Esophagus (tissue), 2 donors: ENCODE measurements at regions not wholly inside any gene's neighbourhood (a gene's known extent, or its start where the extent isn't known, plus 50 kb on each side); places are given as distances from the start of the nearest gene placed in this dataset.
A peak's percentile ranks its signal among the peaks of the same experiment; 100 is the strongest.
"Not testable (repeated sequence)": the region's sequence is repeated elsewhere in the genome, so short reads cannot be mapped to it uniquely, and the experiment has no call there.

Source experiments
- H3K27ac ChIP-seq, 2 donors: one replicate each; pipeline ENCODE4 v1.5.1; 2013; ENCODE audit warnings: low read depth in 2 of 2, mild to moderate bottlenecking in 2 of 2, inconsistent platforms in 1 of 2, low read length in 1 of 2, moderate library complexity in 1 of 2
- H3K27me3 ChIP-seq, 2 donors: one replicate each; pipeline ENCODE4 v1.6.1; 2013; ENCODE audit warnings: low read length in 2 of 2, control low read depth in 1 of 2, mild to moderate bottlenecking in 1 of 2; ENCODE audit not compliant: insufficient read depth in 2 of 2, control insufficient read depth in 1 of 2
- H3K36me3 ChIP-seq, 2 donors: one replicate each; pipeline ENCODE4 v1.6.1; 2013; ENCODE audit warnings: low read length in 1 of 2; ENCODE audit not compliant: control insufficient read depth in 2 of 2, insufficient read depth in 2 of 2
- H3K4me1 ChIP-seq, 2 donors: one replicate each; pipeline ENCODE4 v1.6.1; 2013; ENCODE audit warnings: low read length in 1 of 2; ENCODE audit not compliant: control insufficient read depth in 2 of 2, insufficient read depth in 2 of 2
- H3K4me3 ChIP-seq, 2 donors: one replicate each; pipeline ENCODE4 v1.5.1; 2013; ENCODE audit warnings: low read length in 2 of 2, mild to moderate bottlenecking in 2 of 2, low read depth in 1 of 2, moderate library complexity in 1 of 2
- H3K9me3 ChIP-seq, 2 donors: one replicate each; pipeline ENCODE4 v1.6.1; 2013; ENCODE audit warnings: mild to moderate bottlenecking in 2 of 2, low read depth in 1 of 2, low read length in 1 of 2, moderate library complexity in 1 of 2; ENCODE audit not compliant: control insufficient read depth in 2 of 2, insufficient read depth in 1 of 2
- WGBS, 2 donors: extraction: QIAGEN DNeasy Blood & Tissue Kit; methylation state at CpG; one replicate each; pipeline ENCODE4 v1.1.7; 2013; 5-methylcytosine and 5-hydroxymethylcytosine counted together
- donor health status: healthy with polysubstance abuse.
- donor health status: Bipolar disorder and iron deficiency.

DNA sequence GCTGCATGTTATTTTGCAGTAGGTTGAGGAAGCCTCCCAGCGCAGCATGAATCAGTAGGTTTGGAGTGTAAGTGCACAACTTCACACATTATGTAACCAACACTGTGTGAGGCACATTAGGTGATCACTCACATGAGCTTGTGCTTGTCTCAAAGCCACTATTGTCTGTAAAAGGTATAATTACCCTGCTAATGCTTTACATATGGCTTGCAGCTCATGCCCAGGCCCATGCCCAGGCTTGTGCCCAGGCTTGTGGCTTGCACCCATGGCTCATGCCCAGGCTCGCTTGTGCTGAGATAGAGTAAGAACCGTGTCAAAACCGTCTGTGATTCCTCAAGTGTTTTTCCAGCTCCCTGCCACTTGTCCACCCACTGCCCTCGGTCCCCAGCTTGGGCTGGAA, 596.3 kb downstream of the LTN1 start:
- Histone ChIP-seq H3K4me3 (no peak overlapping the region), H3K27ac (no peak overlapping the region), H3K9me3 (peaks cover 0 to 15% of the 10 kb centered on the region in 2 donors), H3K4me1 (peaks cover 3 to 6% of the 10 kb centered on the region in 2 donors), H3K27me3 (no peaks in the 10 kb centered on the region), H3K36me3 (no peaks in the 10 kb centered on the region)
- WGBS, 2 donors = 66 to 82% methylated on average over 5 of the region's 5 CpGs

DNA sequence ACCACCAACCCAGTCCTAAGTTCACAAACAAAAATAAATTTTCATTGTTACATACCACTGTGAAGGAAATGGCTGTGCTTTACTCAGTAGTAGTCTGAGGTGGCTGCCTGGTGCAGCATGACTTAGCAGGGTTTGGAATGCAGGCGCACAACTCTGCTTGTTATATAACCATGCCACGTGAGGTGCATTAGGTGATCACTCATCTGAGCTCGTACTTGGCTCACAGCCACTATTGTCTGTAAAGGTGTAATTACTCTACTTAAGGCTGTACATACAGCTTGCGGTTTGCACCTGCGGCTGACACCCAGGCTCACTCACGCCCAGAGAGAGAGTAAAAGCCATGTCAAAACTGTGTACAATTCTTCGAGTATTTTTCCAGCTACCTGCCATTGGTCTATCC, 599.4 kb downstream of the LTN1 start:
- no peaks in the 10 kb centered on the region for H3K27me3 ChIP-seq
- WGBS, 2 donors = 25 to 47% methylated on average over 7 of the region's 7 CpGs
- no peaks in the 10 kb centered on the region for H3K36me3 ChIP-seq
- no peak overlapping the region for H3K4me3 ChIP-seq
- peak overlapping the region in 1 of 2 donors; percentile 24 for H3K27ac ChIP-seq
- H3K9me3 ChIP-seq = peaks cover 0 to 15% of the 10 kb centered on the region in 2 donors
- peaks cover 3 to 6% of the 10 kb centered on the region in 2 donors for H3K4me1 ChIP-seq

GRCh38 chr21:28391938-28392849, 600.5 kb downstream of the LTN1 start:
- H3K36me3 ChIP-seq = no peaks in the 10 kb centered on the region
- no peaks in the 10 kb centered on the region for H3K27me3 ChIP-seq
- peaks cover 0 to 15% of the 10 kb centered on the region in 2 donors for H3K9me3 ChIP-seq
- H3K27ac ChIP-seq = peak overlapping the region in 1 of 2 donors; percentile 24
- WGBS, 2 donors = 58 to 60% methylated on average over 3 of the region's 3 CpGs
- no peak overlapping the region for H3K4me3 ChIP-seq
- H3K4me1 ChIP-seq = peaks cover 3 to 6% of the 10 kb centered on the region in 2 donors

- Histone ChIP-seq H3K27me3 (no peaks in the 10 kb centered on the region), H3K9me3 (no peaks in the 10 kb centered on the region), H3K36me3 (no peaks in the 10 kb centered on the region), H3K4me1 (no peaks in the 10 kb centered on the region), H3K4me3 (no peak overlapping the region), H3K27ac (no peak overlapping the region)
- 64 to 65% methylated on average over 1 of the region's 1 CpG for WGBS, 2 donors
Measured at GRCh38 chr21:28387220-28387619, 605.5 kb downstream of the LTN1 start.

- Histone ChIP-seq H3K36me3 (no peaks in the 10 kb centered on the region), H3K27me3 (no peaks in the 10 kb centered on the region), H3K4me3 (no peak overlapping the region), H3K4me1 (no peaks in the 10 kb centered on the region), H3K27ac (no peak overlapping the region), H3K9me3 (no peaks in the 10 kb centered on the region)
- WGBS, 2 donors = 92 to 93% methylated on average over 1 of the region's 1 CpG
Measured at GRCh38 chr21:28385845-28386244, 606.8 kb downstream of the LTN1 start.

DNA sequence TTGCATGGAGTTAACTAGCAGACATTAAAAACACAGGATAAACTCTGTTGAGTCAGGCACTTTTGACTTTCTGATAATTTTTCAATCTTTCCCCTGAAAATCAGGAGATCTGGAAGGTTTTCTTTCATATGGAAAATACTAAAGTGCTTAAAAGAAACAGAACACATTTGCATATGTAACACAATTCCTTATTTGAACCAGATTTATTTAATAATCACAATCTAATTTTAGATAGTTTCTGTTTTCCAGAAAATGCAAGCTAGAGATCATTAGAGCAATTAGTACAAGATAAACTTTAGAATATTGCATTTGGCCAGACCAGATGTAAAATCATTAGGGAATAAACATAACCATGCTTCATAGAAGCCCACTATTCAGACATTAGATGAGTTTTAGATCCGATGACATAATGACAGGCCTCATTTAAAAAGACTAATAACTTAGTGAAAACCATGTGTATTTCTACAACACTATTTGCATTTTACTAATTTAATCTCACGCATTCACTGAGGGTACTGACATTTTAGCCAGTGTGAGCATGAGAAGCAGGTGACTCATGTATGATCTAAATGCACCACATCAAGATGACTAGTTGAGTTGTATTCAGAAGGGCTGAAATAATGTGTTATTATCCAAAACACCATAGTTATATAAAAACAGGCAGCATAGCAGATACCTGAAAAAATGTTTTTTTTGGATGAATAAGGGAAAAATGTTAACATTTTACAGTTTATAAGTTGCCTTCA, 611.5 kb downstream of the LTN1 start:
- H3K27ac ChIP-seq = not testable (repeated sequence)
- 68 to 86% methylated on average over 2 of the region's 2 CpGs for WGBS, 2 donors

DNA sequence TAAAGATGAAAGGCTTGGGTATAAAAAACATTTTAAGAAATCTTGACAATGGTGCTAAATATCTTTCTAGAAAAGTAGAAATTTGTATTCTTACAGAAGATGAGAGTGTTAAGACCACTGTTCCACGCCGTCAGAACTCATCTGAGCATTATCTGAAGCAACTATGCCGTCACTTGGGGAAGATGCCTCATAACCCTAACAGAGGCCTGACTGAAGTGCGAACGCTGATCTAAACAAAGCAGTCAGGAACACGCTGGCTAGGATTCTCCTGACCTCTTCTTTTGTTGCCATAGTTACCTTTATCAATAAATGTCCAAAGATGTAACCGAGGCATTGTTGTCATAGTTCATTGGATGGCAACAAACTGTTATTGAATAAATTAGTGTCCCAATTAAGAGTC, 612.4 kb downstream of the LTN1 start:
- Histone ChIP-seq H3K9me3 (peaks cover 0 to 2% of the 10 kb centered on the region in 2 donors), H3K4me1 (no peaks in the 10 kb centered on the region), H3K36me3 (no peaks in the 10 kb centered on the region), H3K27me3 (no peaks in the 10 kb centered on the region), H3K4me3 (no peak overlapping the region), H3K27ac (no peak overlapping the region)
- WGBS, 2 donors = 81 to 86% methylated on average over 7 of the region's 7 CpGs

More for the DNA sequence above, 611.5 kb downstream of the LTN1 start:
- H3K36me3 ChIP-seq, H3K9me3 ChIP-seq, H3K4me1 ChIP-seq, H3K27me3 ChIP-seq, H3K4me3 ChIP-seq: not testable (repeated sequence)

GRCh38 chr21:28378026-28378425, 614.7 kb downstream of the LTN1 start:
- no peak overlapping the region for H3K4me3 ChIP-seq
- peaks cover 0 to 2% of the 10 kb centered on the region in 2 donors for H3K9me3 ChIP-seq
- 82 to 83% methylated on average over 2 of the region's 2 CpGs for WGBS, 2 donors
- H3K36me3 ChIP-seq = no peaks in the 10 kb centered on the region
- H3K4me1 ChIP-seq = no peaks in the 10 kb centered on the region
- H3K27ac ChIP-seq = no peak overlapping the region
- no peaks in the 10 kb centered on the region for H3K27me3 ChIP-seq

DNA sequence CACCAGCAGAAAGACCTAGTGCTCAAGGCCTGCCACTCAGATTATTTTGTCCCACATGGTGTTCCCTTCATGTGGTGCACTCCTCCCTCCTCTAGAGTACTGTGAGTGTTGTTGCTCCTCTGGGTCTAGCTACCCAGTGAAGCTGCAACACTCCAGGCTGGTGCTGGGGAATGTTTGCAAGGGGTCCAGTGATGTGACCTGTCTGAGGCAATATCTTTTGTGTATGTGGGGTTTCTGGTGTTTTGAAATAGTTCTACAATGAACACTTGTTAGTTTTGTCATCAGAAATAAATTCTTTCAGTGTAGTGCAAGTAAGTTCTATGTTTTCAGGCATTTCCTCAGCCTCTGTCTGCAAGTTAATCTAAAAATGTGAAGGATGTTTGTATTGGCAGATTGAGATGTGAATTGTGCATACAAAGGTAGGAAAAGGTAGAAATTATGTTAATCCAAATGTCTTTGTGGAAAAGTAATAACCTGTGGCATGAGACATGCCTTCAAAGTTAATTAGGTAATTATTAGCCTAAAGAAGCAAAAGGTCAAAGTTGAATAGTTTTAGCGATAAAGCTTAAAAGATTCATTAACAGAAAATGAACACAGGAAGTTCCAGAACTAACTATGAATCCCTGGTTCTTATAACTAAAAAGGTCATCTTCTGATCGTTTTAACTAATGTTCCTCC, 616.8 kb downstream of the LTN1 start:
- Histone ChIP-seq H3K4me1 (no peaks in the 10 kb centered on the region), H3K9me3 (peaks cover 0 to 2% of the 10 kb centered on the region in 2 donors), H3K27ac (no peak overlapping the region), H3K4me3 (no peak overlapping the region), H3K36me3 (no peaks in the 10 kb centered on the region), H3K27me3 (no peaks in the 10 kb centered on the region)
- 62 to 81% methylated on average over 2 of the region's 2 CpGs for WGBS, 2 donors
